Spleen (tissue), 7 donors: ENCODE measurements at regions not wholly inside any gene's neighbourhood (a gene's known extent, or its start where the extent isn't known, plus 50 kb on each side); places are given as distances from the start of the nearest gene placed in this dataset.

ENCODE experiments used
- CTCF ChIP-seq, 11 experiments: fragments of 200-600 bp in 7 of 11; fragments of 450-650 bp in 4 of 11; sonication (generic) in 4 of 11; IDR thresholded peaks in 8 of 11; conservative IDR thresholded peaks in 3 of 11; 1 replicate in 7 of 11; 2 replicates in 4 of 11; pipeline versions ENCODE4 v1.4.0 to v1.8.0; 2016 to 2021; ENCODE audit warnings: antibody characterized with exemption in 11 of 11, inconsistent platforms in 4 of 11, mild to moderate bottlenecking in 1 of 11
- POLR2A ChIP-seq, 3 donors: fragments of 450-650 bp; IDR thresholded peaks; one replicate each; pipeline ENCODE4 v1.5.1; 2017; ENCODE audit warnings: antibody characterized with exemption in 3 of 3, mild to moderate bottlenecking in 1 of 3
- POLR2AphosphoS5 ChIP-seq, 3 donors: sonication (generic); formaldehyde crosslinking; IDR thresholded peaks; one replicate each; pipeline ENCODE4 v1.5.1; 2017; ENCODE audit warnings: antibody characterized with exemption in 3 of 3
- donor health status: DM: no; HTN: no; CAD: no; lungs with moderate emphysema.
- donor health status: DM: no; HTN: no; CAD: no.
- donor health status: DM: no; HTN: no; CAD: no.

- TF ChIP-seq CTCF (IDR thresholded peaks at IDR 0.05 in 8 of 11, conservative IDR thresholded peaks at IDR 0.05 in 3 of 11) (no peak), POLR2A (IDR thresholded peaks at IDR 0.05) (no peak), POLR2AphosphoS5 (IDR thresholded peaks at IDR 0.05) (no peak)
Measured at GRCh38 chr5:62686692-62687091, 108.1 kb downstream of the LRRC70 start.
